Nephron (organoid): ENCODE measurements at regions not wholly inside any gene's neighbourhood (a gene's known extent, or its start where the extent isn't known, plus 50 kb on each side); places are given as distances from the start of the nearest gene placed in this dataset.
A peak's percentile ranks its signal among the peaks of the same experiment; 100 is the strongest.

Experiments used
- H3K27ac Mint-ChIP-seq, 3 experiments: 2 replicates each; pipeline ENCODE4 v1.8.0; 2020; ENCODE audit warnings: mixed read lengths in 3 of 3, mild to moderate bottlenecking in 2 of 3, moderate library complexity in 1 of 3
- H3K27me3 Mint-ChIP-seq: 2 replicates; pipeline ENCODE4 v1.8.0; 2021; ENCODE audit warnings: low read depth, mild to moderate bottlenecking, moderate library complexity, mixed read lengths
- H3K36me3 Mint-ChIP-seq: 2 replicates; pipeline ENCODE4 v1.8.0; 2020; ENCODE audit warnings: low read depth, mixed read lengths
- H3K4me1 Mint-ChIP-seq: 2 replicates; pipeline ENCODE4 v1.8.0; 2020; ENCODE audit warnings: mixed read lengths
- H3K4me3 Mint-ChIP-seq, 3 experiments: 2 replicates each; pipeline ENCODE4 v1.8.0; 2020; ENCODE audit warnings: mild to moderate bottlenecking in 3 of 3, mixed read lengths in 3 of 3, moderate library complexity in 2 of 3
- H3K9me3 Mint-ChIP-seq: 2 replicates; pipeline ENCODE4 v1.8.0; 2020; ENCODE audit warnings: mixed read lengths
- CTCF ChIP-seq, 3 experiments: fragments of 200-600 bp; sonication (generic); IDR thresholded peaks; one replicate each; pipeline ENCODE4 v1.5.0; 2021; ENCODE audit warnings: antibody characterized with exemption in 3 of 3; ENCODE audit not compliant: unreplicated experiment in 3 of 3

GRCh38 chr2:57693177-57693576, 353.4 kb upstream of the VRK2 start:
- Mint-ChIP-seq H3K4me3 (no peak overlapping the region), H3K27me3 (no peaks in the 10 kb centered on the region), H3K27ac (no peak overlapping the region), H3K4me1 (no peaks in the 10 kb centered on the region), H3K36me3 (no peaks in the 10 kb centered on the region), H3K9me3 (peaks cover 20% of the 10 kb centered on the region)
- TF ChIP-seq CTCF (IDR thresholded peaks at IDR 0.05; ENCODE audit: unreplicated experiment in 3 of 3): no peak

GRCh38 chr2:57693965-57694364, 352.6 kb upstream of the VRK2 start:
- H3K27me3 Mint-ChIP-seq: no peaks in the 10 kb centered on the region
- H3K4me3 Mint-ChIP-seq: no peak overlapping the region
- no peaks in the 10 kb centered on the region for H3K36me3 Mint-ChIP-seq
- peaks cover 12% of the 10 kb centered on the region for H3K9me3 Mint-ChIP-seq
- TF ChIP-seq CTCF (IDR thresholded peaks at IDR 0.05; ENCODE audit: unreplicated experiment in 3 of 3): no peak
- no peak overlapping the region for H3K27ac Mint-ChIP-seq
- no peaks in the 10 kb centered on the region for H3K4me1 Mint-ChIP-seq

GRCh38 chr2:57696016-57696415, 350.6 kb upstream of the VRK2 start:
- TF ChIP-seq CTCF (IDR thresholded peaks at IDR 0.05; ENCODE audit: unreplicated experiment in 3 of 3): no peak
- no peaks in the 10 kb centered on the region for H3K36me3 Mint-ChIP-seq
- H3K27me3 Mint-ChIP-seq: no peaks in the 10 kb centered on the region
- no peak overlapping the region for H3K4me3 Mint-ChIP-seq
- H3K27ac Mint-ChIP-seq: no peak overlapping the region
- H3K9me3 Mint-ChIP-seq: no peaks in the 10 kb centered on the region
- H3K4me1 Mint-ChIP-seq: no peaks in the 10 kb centered on the region

- H3K27ac Mint-ChIP-seq: no peak overlapping the region
- no peak for TF ChIP-seq CTCF (IDR thresholded peaks at IDR 0.05; ENCODE audit: unreplicated experiment in 3 of 3)
- H3K4me3 Mint-ChIP-seq: no peak overlapping the region
- no peaks in the 10 kb centered on the region for H3K4me1 Mint-ChIP-seq
- no peaks in the 10 kb centered on the region for H3K27me3 Mint-ChIP-seq
- H3K9me3 Mint-ChIP-seq: no peaks in the 10 kb centered on the region
- H3K36me3 Mint-ChIP-seq: no peaks in the 10 kb centered on the region
Measured at GRCh38 chr2:57698392-57698791, 348.2 kb upstream of the VRK2 start.

GRCh38 chr2:57698935-57699449, 347.6 kb upstream of the VRK2 start:
- Mint-ChIP-seq H3K4me3 (no peak overlapping the region), H3K9me3 (no peaks in the 10 kb centered on the region), H3K27ac (no peak overlapping the region), H3K36me3 (no peaks in the 10 kb centered on the region), H3K4me1 (no peaks in the 10 kb centered on the region), H3K27me3 (no peaks in the 10 kb centered on the region)
- no peak for TF ChIP-seq CTCF (IDR thresholded peaks at IDR 0.05; ENCODE audit: unreplicated experiment in 3 of 3)

GRCh38 chr2:57701391-57701791, 345.2 kb upstream of the VRK2 start:
- Mint-ChIP-seq H3K4me1 (no peaks in the 10 kb centered on the region), H3K4me3 (no peak overlapping the region), H3K9me3 (no peaks in the 10 kb centered on the region)

More at GRCh38 chr2:57701391-57701791, 345.2 kb upstream of the VRK2 start:
- Mint-ChIP-seq H3K27me3 (no peaks in the 10 kb centered on the region), H3K27ac (peak overlapping the region in 1 of 3 experiments; percentile 72), H3K36me3 (no peaks in the 10 kb centered on the region)
- TF ChIP-seq CTCF (IDR thresholded peaks at IDR 0.05; ENCODE audit: unreplicated experiment in 3 of 3): no peak
